Left lobe of liver (tissue), 2 donors: ENCODE measurements at regions not wholly inside any gene's neighbourhood (a gene's known extent, or its start where the extent isn't known, plus 50 kb on each side); places are given as distances from the start of the nearest gene placed in this dataset.
A peak's percentile ranks its signal among the peaks of the same experiment; 100 is the strongest.

Source experiments
- ATAC-seq: fragments of 200-7000 bp; cut with Tn5 transposase; one replicate; pipeline ENCODE4 v1.9.1; 2020; ENCODE audit warnings: mild to moderate bottlenecking, moderate library complexity
- DNase-seq: peaks from one replicate; pipeline ENCODE4 v3.0.0-alpha.2; 2020; ENCODE audit warnings: low spot score
- donor health status: DM: no; HTN: no; CAD: no; lungs with moderate emphysema.
- donor health status: DM: no; HTN: yes; CAD: no.

GRCh38 chr12:124633365-124634362, 66.3 kb upstream of the NCOR2 start:
- ATAC-seq (no peak), DNase-seq (no peak)

- ATAC-seq (no peak), DNase-seq (no peak)
Observed at GRCh38 chr12:124632519-124632984, 65.1 kb upstream of the NCOR2 start.

DNA sequence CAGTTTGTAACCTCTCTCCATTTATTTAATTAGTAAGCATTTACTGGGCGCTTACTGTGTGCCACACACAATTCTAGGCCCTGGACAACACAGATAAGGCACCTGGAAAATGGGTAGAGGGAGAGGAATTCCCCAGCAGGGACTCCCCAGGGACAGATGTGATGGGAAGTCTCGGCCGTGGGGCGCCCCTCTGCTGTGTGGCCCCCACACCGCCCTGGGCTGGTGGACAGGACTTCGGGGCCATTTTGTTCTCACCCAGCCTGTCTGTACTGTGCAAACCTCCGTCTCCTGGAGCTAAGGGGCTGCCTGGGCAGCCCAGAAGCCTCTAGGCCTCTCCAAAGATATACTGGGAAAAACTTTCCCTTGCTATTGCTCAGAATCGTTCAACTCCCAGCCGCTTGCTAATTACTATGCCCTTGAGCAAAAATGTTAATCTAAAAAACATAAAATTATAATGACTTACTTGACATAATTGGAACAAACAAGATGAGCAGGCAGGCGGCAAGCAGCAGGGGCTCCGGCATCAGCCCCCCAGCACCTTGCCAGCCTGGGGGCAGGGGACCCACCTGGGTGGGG, 64.4 kb upstream of the NCOR2 start:
- no peak for ATAC-seq
- no peak for DNase-seq

GRCh38 chr12:124630791-124631313, 63.4 kb upstream of the NCOR2 start:
- no peak for ATAC-seq
- DNase-seq: no peak

DNA sequence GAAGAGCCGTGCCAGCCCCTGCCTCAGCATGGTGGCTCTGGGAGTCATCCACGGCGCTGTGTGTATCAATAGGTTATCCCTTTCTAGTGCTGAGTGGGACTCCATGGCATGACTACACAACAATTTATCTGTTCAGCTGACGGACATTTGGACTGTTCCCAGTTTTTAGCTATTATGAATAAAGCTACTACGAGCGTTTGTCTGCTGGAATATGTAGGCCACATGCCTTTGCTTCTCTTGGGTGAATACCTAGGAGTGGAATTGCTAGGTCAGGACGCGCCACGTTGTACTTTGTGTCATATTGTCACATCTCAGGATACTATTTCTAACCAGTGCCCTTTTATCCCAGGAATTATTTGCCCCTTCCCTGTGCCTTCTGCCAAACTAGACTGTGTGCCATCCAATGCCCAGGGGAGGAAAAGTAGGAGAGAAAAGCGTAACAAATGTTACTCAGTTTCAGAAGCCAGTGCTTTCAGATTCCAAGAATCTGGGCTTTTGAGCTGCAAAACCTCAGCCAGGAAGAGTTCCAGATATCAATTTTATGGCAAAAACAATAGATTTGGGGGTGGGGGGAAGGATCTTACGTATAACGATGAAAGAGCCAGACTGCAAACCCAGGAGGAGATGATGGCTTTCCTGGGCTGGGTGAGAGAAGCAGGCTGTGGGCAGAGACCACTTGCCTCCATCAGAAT, 62.5 kb upstream of the NCOR2 start:
- no peak for DNase-seq
- ATAC-seq: no peak

- DNase-seq: no peak
- ATAC-seq: no peak
Observed at GRCh38 chr12:124629117-124629516, 61.7 kb upstream of the NCOR2 start.

GRCh38 chr12:124627956-124628355, 60.5 kb upstream of the NCOR2 start:
- no peak for DNase-seq
- ATAC-seq: no peak

- ATAC-seq (peak; percentile 63), DNase-seq (no peak)
Observed at GRCh38 chr12:124626971-124627411, 59.6 kb upstream of the NCOR2 start.

GRCh38 chr12:124625867-124626675, 58.7 kb upstream of the NCOR2 start:
- DNase-seq (peak; percentile 57), ATAC-seq (peak; percentile 82)

GRCh38 chr12:124624823-124625222, 57.4 kb upstream of the NCOR2 start:
- ATAC-seq (no peak), DNase-seq (no peak)

DNA sequence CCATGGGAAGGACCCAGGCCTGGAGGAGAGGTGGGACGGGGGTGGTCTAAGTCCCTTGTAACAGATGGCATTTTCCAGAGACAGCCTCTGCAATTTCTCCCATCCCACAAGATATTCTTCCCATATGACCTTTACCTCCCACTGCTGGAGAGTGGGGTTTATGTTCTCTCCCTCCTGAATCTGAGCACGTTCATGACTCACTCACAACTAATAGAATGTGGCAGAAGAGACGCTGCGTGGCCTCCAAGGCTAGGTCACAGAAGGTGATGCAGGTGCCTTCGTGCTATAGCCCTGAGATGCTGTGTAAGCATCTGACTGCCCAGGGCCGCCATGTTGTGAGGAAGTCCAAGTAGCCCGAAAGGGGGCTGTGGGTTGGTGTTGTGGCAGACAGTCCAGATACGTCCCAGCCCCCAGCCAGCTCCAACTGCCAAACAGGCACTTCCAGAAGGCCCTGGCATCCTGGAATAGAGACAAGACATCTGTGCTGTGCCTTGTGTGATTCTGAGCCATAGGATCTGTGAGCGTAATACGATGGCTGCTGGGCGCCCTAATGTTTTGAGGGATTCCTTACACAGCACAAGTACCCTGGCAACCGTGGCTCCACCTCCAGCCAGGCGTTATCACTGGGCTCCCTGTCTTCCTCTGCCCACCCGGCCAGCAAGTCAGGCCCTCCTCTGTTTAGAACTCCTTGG, 56.1 kb upstream of the NCOR2 start:
- no peak for ATAC-seq
- DNase-seq: no peak

GRCh38 chr12:124622764-124623163, 55.4 kb upstream of the NCOR2 start:
- ATAC-seq (no peak), DNase-seq (no peak)

- no peak for ATAC-seq
- DNase-seq: no peak
Observed at GRCh38 chr12:124622331-124622730, 54.9 kb upstream of the NCOR2 start.

DNA sequence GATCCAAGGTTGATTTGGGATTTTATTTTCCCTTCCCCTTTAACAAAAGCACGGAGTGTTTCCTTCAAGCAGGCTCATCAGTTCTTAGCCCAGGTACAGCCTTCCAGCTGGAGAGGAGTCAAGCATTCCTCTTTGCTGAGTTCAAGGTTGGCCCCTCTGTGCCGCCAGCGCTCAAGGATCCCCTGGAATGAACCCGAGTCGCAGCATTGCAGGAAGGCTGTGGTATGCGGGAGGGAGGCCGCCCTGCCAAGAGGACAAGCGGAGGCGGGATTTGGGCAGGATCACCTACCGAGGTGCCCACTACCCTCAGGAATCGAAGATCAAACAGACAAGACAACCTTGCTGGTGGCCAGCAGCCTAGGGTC, 53.9 kb upstream of the NCOR2 start:
- ATAC-seq (no peak), DNase-seq (no peak)

- ATAC-seq: no peak
Observed at GRCh38 chr12:124620606-124621295, 53.3 kb upstream of the NCOR2 start.

GRCh38 chr12:124618291-124618902, 51.0 kb upstream of the NCOR2 start:
- no peak for ATAC-seq
- no peak for DNase-seq

More at GRCh38 chr12:124620606-124621295, 53.3 kb upstream of the NCOR2 start:
- DNase-seq: no peak

DNA sequence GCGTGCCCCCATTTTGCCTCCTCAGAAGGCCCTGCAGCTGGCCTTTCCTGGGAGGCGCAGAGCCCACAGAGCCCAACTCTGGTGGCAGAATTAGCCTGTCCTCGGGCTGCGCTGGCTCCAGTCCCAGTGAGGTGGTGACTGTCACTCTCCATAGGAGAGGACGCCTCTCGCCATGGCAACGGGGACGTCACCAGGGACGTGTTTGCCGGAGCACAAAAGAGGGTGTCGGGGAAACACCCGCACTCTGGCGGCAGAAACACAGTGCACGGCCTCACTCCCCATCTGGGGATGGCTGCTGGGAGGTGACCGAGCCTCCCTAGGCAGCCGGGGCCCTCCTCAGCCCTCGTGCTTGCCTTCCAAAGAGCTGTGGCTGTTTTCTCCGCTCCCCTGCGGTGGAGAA, 50.2 kb upstream of the NCOR2 start:
- DNase-seq (no peak), ATAC-seq (no peak)
